Left lung (tissue), 4 donors: ENCODE measurements at regions not wholly inside any gene's neighbourhood (a gene's known extent, or its start where the extent isn't known, plus 50 kb on each side); places are given as distances from the start of the nearest gene placed in this dataset.
A peak's percentile ranks its signal among the peaks of the same experiment; 100 is the strongest.

Source experiments
- ATAC-seq: fragments of 200-7000 bp; cut with Tn5 transposase; one replicate; pipeline ENCODE4 v1.9.1; 2020; ENCODE audit warnings: moderate library complexity
- DNase-seq, 4 donors: peaks; one replicate each; pipeline ENCODE4 v3.0.0-alpha.2; 2013 to 2020
- H3K27ac ChIP-seq, 2 donors: fragments of 200-600 bp; sonication (generic) in 1 of 2; one replicate each; pipeline versions ENCODE4 v1.5.0 to v1.8.0; 2020 to 2021
- H3K27me3 ChIP-seq, 2 donors: fragments of 200-600 bp; sonication (generic) in 1 of 2; one replicate each; pipeline versions ENCODE4 v1.5.0 to v1.8.0; 2020 to 2021
- H3K36me3 ChIP-seq, 2 donors: fragments of 200-600 bp; sonication (generic) in 1 of 2; one replicate each; pipeline versions ENCODE4 v1.5.0 to v1.8.0; 2020 to 2021
- H3K4me1 ChIP-seq, 2 donors: fragments of 200-600 bp; one replicate each; pipeline ENCODE4 v1.8.0; 2021
- H3K4me3 ChIP-seq, 2 donors: fragments of 200-600 bp; sonication (generic) in 1 of 2; one replicate each; pipeline versions ENCODE4 v1.5.0 to v1.8.0; 2020 to 2021; ENCODE audit warnings: mild to moderate bottlenecking in 1 of 2
- H3K9me3 ChIP-seq, 2 donors: fragments of 200-600 bp; sonication (generic) in 1 of 2; one replicate each; pipeline versions ENCODE4 v1.5.0 to v1.8.0; 2020 to 2021
- intact Hi-C, 2 donors: fragments of 100-400 bp; cut with DNase I; formaldehyde crosslinking; loops; one replicate each; pipeline versions ENCODE4 v1.11.2 to v1.14.2; 2022
- TF ChIP-seq, protein P1 (sequence below), 2 donors: fragments of 200-600 bp; sonication (generic) in 1 of 2; IDR thresholded peaks; one replicate each; pipeline versions ENCODE4 v1.5.0 to v1.8.0; 2021; ENCODE audit warnings: antibody characterized with exemption in 2 of 2
- donor health status: DM: no; HTN: yes; CAD: no.
- donor health status: DM: no; HTN: no; CAD: no.

DNA sequence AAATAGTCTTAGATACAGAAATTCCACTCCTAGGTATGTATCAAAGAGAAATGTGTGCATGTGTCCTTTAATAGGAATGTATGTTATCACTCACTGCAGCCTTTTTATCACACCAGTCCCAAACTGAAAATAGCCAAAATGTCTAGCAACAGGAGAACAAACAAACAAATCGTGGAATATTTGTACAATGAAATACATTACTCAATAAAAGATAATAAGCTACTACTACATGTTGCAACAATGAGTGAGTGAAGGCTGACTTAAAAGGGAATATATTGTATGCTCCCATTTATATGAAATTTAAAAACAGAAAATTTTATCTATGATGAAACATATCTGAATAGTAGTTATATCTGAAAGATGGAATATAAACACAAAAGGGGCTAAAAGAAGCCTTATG is 212.1 kb upstream of the PLD5 start:
- Histone ChIP-seq H3K27me3 (no peaks in the 10 kb centered on the region), H3K9me3 (peaks cover 0 to 7% of the 10 kb centered on the region in 2 donors), H3K36me3 (no peaks in the 10 kb centered on the region), H3K4me3 (no peak overlapping the region), H3K4me1 (no peaks in the 10 kb centered on the region), H3K27ac (no peak overlapping the region)
- intact Hi-C loops = no loop called here
- DNase-seq = peak in 2 of 4 donors; percentile 42 to 52
- TF ChIP-seq, protein P1, sequence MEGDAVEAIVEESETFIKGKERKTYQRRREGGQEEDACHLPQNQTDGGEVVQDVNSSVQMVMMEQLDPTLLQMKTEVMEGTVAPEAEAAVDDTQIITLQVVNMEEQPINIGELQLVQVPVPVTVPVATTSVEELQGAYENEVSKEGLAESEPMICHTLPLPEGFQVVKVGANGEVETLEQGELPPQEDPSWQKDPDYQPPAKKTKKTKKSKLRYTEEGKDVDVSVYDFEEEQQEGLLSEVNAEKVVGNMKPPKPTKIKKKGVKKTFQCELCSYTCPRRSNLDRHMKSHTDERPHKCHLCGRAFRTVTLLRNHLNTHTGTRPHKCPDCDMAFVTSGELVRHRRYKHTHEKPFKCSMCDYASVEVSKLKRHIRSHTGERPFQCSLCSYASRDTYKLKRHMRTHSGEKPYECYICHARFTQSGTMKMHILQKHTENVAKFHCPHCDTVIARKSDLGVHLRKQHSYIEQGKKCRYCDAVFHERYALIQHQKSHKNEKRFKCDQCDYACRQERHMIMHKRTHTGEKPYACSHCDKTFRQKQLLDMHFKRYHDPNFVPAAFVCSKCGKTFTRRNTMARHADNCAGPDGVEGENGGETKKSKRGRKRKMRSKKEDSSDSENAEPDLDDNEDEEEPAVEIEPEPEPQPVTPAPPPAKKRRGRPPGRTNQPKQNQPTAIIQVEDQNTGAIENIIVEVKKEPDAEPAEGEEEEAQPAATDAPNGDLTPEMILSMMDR (IDR thresholded peaks at IDR 0.05) = no peak
- ATAC-seq = no peak

DNA sequence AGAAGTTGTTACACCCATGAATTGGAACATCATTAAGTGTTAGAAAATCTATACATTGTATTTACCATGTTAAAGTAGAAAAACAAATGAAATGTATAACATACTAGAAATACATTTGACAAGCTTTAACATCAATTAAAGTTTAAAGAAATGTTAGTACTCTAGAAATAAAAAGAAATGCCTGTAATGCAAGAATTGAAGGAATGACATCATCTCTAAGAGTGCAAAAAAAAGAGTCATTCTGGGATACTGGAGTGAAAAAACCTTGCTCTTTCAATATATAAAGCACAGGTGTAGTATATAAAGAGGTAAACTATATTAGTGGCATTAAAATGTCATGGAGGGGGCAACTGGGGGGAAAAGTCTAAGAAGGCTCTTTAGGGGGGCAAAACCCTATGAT is 210.8 kb upstream of the PLD5 start:
- Histone ChIP-seq H3K9me3 (peaks cover 0 to 3% of the 10 kb centered on the region in 2 donors), H3K4me1 (no peaks in the 10 kb centered on the region), H3K27me3 (no peaks in the 10 kb centered on the region), H3K27ac (no peak overlapping the region), H3K4me3 (no peak overlapping the region), H3K36me3 (no peaks in the 10 kb centered on the region)
- DNase-seq (no peak), ATAC-seq (no peak)
- TF ChIP-seq, protein P1 (IDR thresholded peaks at IDR 0.05) = no peak
- intact Hi-C loops = no loop called here

DNA sequence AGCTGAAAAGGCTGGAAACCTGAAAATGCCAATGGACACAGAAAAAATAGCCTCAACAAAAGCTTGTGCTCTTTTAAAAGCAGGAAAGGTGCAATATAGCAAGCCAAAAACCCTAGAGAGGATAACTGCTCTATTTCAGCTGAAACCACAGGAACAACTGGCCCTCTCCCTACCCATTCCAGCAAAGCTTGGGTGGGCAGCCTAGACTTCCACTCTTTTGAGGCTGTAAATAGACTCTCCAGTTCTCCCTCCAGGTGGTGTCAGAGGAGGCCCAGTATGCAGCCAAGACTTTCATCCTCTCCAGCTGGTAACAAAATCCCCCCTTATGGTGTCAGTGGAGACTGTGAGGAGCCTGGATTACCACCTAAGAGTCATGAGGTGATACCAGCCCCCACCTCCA is 206.9 kb upstream of the PLD5 start:
- Histone ChIP-seq H3K27me3 (no peaks in the 10 kb centered on the region), H3K9me3 (peaks cover 0 to 7% of the 10 kb centered on the region in 2 donors), H3K4me1 (no peaks in the 10 kb centered on the region), H3K27ac (no peak overlapping the region), H3K36me3 (no peaks in the 10 kb centered on the region), H3K4me3 (no peak overlapping the region)
- ATAC-seq (no peak), DNase-seq (no peak)
- TF ChIP-seq, protein P1 (IDR thresholded peaks at IDR 0.05) = no peak
- intact Hi-C loops = no loop called here

DNA sequence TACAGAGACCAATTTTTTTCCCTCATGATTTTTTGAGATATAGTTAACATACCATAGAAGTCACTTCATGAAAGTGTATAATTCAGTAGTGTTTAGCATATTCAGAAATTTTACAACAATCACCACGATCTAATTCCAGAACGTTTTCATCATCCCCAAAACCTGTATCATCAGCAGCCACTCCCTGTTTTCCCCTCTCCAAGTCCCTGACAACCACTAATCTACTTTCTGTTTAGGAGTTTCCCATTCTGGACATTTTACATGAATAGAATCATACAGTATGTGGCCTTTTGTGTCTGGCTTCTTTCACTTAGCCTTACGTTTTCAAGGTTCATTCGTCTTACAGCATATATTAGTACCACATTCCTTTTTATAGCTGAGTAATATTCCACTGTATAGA is 204.2 kb upstream of the PLD5 start:
- H3K27me3 ChIP-seq = no peaks in the 10 kb centered on the region
- no peaks in the 10 kb centered on the region for H3K36me3 ChIP-seq
- ATAC-seq = no peak
- no peak overlapping the region for H3K27ac ChIP-seq
- DNase-seq = no peak
- no peak overlapping the region for H3K4me3 ChIP-seq
- intact Hi-C loops = no loop called here
- TF ChIP-seq, protein P1 (IDR thresholded peaks at IDR 0.05) = no peak
- peaks cover 0 to 9% of the 10 kb centered on the region in 2 donors for H3K9me3 ChIP-seq
- no peaks in the 10 kb centered on the region for H3K4me1 ChIP-seq

DNA sequence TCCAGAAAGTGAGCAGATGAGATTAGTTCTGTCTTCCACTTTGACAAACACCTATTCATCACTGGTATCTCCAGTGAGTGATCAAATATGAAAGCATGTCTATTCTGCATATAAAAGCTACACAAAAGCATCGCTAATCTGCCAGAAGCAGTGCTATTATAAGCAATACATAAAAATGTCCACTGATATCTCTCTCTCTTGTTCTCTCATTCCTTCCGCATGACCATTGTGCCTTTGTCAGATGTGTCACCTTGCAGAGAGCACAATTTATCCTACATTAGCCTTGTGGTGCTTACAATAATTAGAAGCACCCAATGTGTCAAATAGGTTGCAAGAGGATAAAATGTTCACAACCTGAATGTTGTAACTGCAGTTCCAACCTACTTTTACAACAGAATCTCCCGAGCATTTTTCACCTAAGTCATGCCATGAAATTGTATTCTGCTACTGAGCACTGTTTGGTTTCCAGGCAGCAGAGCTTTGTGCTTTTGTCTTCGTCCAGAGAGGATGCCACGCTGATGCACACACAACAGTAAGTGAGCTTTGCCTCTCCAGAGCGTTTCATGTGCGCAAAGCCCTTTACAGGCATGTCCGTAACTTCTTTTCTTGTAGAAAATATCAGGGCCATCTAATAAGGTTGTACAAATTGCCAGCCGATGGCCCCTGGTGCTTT is 198.7 kb upstream of the PLD5 start:
- Histone ChIP-seq H3K4me1 (no peaks in the 10 kb centered on the region), H3K27ac (no peak overlapping the region), H3K27me3 (no peaks in the 10 kb centered on the region), H3K36me3 (no peaks in the 10 kb centered on the region), H3K9me3 (peaks cover 0 to 10% of the 10 kb centered on the region in 2 donors), H3K4me3 (no peak overlapping the region)
- ATAC-seq (no peak), DNase-seq (no peak)
- intact Hi-C loops = no loop called here
- TF ChIP-seq, protein P1 (IDR thresholded peaks at IDR 0.05) = no peak
